ENCODE measurements at regions not wholly inside any gene's neighbourhood (a gene's known extent, or its start where the extent isn't known, plus 50 kb on each side); places are given as distances from the start of the nearest gene placed in this dataset.

- no peak for ATAC-seq
- intact Hi-C loops (cut with micrococcal nuclease) = no loop called here
- no peak for DNase-seq
Measured at GRCh38 chr6:89028774-89029173, 51.8 kb upstream of the PNRC1 start.

- intact Hi-C loops (cut with micrococcal nuclease) = no loop called here
- ATAC-seq (no peak), DNase-seq (no peak)
Measured at GRCh38 chr6:89027756-89028155, 52.8 kb upstream of the PNRC1 start.

- intact Hi-C loops (cut with micrococcal nuclease) = no loop called here
- ATAC-seq (peak; percentile 43), DNase-seq (no peak)
Measured at GRCh38 chr6:89026151-89026550, 54.4 kb upstream of the PNRC1 start.

GRCh38 chr6:89025633-89026032 is 54.9 kb upstream of the PNRC1 start:
- intact Hi-C loops (cut with micrococcal nuclease) = no loop called here

DNA sequence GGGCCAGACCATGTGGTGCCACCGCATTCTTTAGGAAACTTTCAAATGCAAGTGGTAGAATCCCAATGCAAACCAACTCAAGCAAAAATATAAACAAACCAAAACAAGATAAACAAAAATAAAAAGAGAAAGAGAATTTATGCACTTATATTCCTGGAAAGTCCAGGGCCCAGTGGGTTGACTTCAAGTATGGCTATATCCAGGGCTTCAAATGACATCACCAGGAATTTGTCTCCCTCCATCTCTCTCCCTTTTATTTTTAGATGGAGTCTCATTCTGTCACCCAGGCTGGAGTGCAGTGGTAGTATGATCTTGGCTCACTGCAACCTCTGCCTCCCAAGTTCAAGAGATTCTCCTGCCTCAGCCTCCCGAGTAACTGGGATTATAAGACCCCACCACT is 56.1 kb upstream of the PNRC1 start:
- peak; percentile 70 for ATAC-seq
- intact Hi-C loops (cut with micrococcal nuclease) = no loop called here
- no peak for DNase-seq

More at GRCh38 chr6:89025633-89026032, 54.9 kb upstream of the PNRC1 start:
- DNase-seq (no peak), ATAC-seq (no peak)

- DNase-seq = peak; percentile 58
- ATAC-seq = peak; percentile 90
- intact Hi-C loops (cut with micrococcal nuclease) = no loop called here
Measured at GRCh38 chr6:89023591-89024441, 56.7 kb upstream of the PNRC1 start.

DNA sequence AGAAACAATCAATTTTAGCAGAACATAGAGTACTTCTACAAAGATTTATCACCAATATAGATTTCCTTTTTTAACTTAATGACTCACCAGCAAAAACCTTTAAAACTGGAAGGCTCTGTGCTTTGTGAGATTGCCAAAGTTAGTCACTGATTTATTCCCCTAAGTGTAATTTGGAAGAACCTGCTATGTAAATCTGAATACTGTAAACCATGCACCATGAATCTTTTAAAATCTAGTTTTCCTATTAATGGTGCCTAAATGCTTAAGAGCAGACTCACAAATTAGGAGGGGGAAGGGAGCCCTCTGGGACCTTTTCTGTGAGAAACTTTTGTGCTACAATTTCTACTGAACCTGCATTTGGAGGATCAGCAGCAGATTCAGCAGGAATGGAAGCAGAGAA is 57.8 kb upstream of the PNRC1 start:
- ATAC-seq (peak; percentile 3), DNase-seq (no peak)
- intact Hi-C loops (cut with micrococcal nuclease) = no loop called here

GRCh38 chr6:89021629-89022028 is 58.2 kb upstream of the RNGTT start:
- ATAC-seq (no peak), DNase-seq (no peak)
- intact Hi-C loops (cut with micrococcal nuclease) = no loop called here

- ATAC-seq (no peak), DNase-seq (no peak)
- intact Hi-C loops (cut with micrococcal nuclease) = no loop called here
Measured at GRCh38 chr6:89015971-89016370, 52.6 kb upstream of the RNGTT start.

DNA sequence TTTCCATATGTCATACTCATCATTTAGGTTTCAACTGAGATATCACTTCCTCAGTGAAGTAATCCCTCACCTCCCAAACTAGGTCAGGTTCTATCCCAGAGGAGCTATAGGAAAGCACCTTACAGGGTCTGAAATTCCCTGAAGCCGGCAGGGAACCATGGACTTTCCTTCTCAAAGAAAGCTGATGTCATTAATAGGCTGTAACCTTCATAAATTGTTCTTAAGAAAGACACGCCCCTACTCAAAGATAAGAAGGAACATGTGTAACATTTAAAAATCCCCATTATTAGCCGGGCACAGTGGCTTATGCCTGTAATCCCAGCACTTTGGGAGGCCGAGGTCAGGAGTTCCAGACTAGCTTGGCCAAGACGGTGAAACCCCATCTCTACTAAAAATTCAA is 50.0 kb upstream of the RNGTT start:
- intact Hi-C loops (cut with micrococcal nuclease) = no loop called here
- DNase-seq = no peak
- ATAC-seq = no peak

All from left ventricle myocardium superior (tissue), 1 donor.